ENCODE measurements at regions not wholly inside any gene's neighbourhood (a gene's known extent, or its start where the extent isn't known, plus 50 kb on each side); places are given as distances from the start of the nearest gene placed in this dataset.

DNA sequence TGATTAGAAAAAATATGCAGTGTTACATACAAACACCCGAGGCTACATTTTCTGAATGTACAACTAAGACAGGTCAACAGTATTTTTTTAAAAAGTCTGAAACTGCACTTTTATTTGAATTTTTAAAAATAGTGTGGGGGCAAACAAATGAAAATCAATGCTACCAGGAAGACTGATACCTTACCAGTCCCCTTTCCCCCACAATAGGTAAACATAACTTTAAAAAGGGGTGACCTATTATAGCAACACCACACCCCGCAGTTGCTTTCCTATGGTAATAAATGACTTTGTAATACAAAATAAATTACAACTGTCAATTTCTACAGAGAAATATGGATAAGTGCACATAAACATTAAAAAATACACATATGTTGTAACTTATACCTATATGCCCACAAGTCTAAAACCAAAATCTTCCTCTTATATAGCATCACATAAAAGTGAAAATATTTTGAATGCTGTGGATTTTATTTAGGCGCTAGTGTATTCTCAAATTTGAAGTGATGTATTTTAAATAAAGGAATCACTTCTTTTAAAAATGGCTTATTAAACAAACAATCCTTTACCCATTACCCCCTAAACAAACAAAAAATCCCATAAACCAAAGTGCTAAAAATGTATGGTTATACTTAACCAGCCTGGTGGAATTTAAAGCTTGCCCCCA lies 63.1 kb downstream of the KCNRG start:
- Histone ChIP-seq H3K36me3 (ENCODE audit: control insufficient read depth in 2 of 3, insufficient read depth in 3 of 3, low read length in 3 of 3) (peaks cover 0 to 5% (median 0%) of the 10 kb centered on the region in 3 experiments), H3K4me3 (ENCODE audit: low read length) (peak overlapping the region; percentile 4), H3K27ac (ENCODE audit: low read depth, low read length) (no peak overlapping the region), H3K4me1 (ENCODE audit: control insufficient read depth in 2 of 2, insufficient read depth in 2 of 2, low read length in 2 of 2) (peaks cover 5 to 6% of the 10 kb centered on the region in 2 donors), H3K9me3 (ENCODE audit: control insufficient read depth in 2 of 3, low read length in 3 of 3) (no peaks in the 10 kb centered on the region), H3K27me3 (ENCODE audit: control insufficient read depth in 2 of 2, insufficient read depth in 2 of 2, low read length in 2 of 2) (peaks cover 0 to 12% of the 10 kb centered on the region in 2 donors)
- intact Hi-C loops (cut with micrococcal nuclease): no loop called here
- H3K36me3 Mint-ChIP-seq: peaks cover 0 to 18% (median 0%) of the 10 kb centered on the region in 5 donors
- ATAC-seq (no peak), DNase-seq (no peak)
- peaks cover 0 to 20% (median 0%) of the 10 kb centered on the region in 11 donors for H3K9me3 Mint-ChIP-seq
- ChIA-PET POLR2A (interaction anchor here (7.9 to 17.0 kb wide), 2 partner anchors 48 to 81 kb away, joined by 85 to 363 read pairs; partner anchors contain the start of gene TRIM13), CTCF (interaction anchor here (0.6 to 4.7 kb wide), 4 partner anchors 26 to 833 kb away, joined by 3 to 22 read pairs (median 4); partner anchors contain the start of gene TRIM13)
- H3K4me1 Mint-ChIP-seq: peaks cover 9 to 52% (median 36%) of the 10 kb centered on the region in 7 donors
- H3K4me3 Mint-ChIP-seq: peak overlapping the region in 4 of 10 donors; percentile 36 to 92 (median 66)
- H3K27me3 Mint-ChIP-seq: peaks cover 4 to 21% (median 7%) of the 10 kb centered on the region in 5 donors
- peak overlapping the region in 2 of 9 donors; percentile 9 to 30 for H3K27ac Mint-ChIP-seq

DNA sequence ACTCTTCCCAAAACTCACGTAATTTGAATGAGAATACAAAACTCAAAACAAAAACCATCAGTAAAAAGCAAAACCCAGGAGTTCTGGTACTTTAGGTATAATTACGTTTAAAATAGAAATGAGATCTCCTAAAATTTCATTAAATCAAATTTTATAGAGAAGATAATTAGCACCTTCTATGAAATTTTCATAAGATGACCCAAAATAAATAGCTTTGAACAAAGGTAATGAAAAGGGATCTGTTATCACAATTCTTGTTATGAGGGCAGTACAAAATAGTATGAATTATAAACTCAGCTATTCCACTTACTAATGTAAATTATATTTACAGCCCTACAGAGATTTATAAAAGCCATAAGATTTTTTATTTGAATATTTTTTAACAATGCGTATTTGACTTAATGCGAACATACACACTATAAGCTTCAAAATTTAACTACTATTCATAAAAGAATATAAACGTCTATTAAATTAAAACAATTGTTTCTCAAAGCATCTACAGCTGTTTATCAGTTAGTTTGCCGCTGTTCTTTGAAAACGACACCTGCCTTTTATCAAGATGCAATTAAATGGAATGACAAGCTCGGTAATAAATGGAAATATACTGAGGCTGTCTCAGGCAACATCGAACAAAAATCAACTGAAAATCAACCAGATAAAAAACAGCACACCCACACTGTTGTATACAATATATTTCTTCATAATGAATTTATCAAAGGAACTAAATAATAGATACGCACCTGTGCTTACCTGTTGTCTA lies 63.8 kb downstream of the KCNRG start:
- no peak for ATAC-seq
- POLR2A ChIA-PET: interaction anchor here (1.3 to 17.0 kb wide), 3 partner anchors 47 to 143 kb away, joined by 3 to 363 read pairs (median 85); partner anchors contain the start of genes SPRYD7 and TRIM13
- peaks cover 0 to 20% (median 0%) of the 10 kb centered on the region in 5 donors for H3K36me3 Mint-ChIP-seq
- peak overlapping the region in 7 of 10 donors; percentile 32 to 100 (median 93) for H3K4me3 Mint-ChIP-seq
- peaks cover 7 to 11% of the 10 kb centered on the region in 2 donors for H3K4me1 ChIP-seq (ENCODE audit: control insufficient read depth in 2 of 2, insufficient read depth in 2 of 2, low read length in 2 of 2)
- H3K27ac Mint-ChIP-seq: peak overlapping the region in 2 of 9 donors; percentile 30 to 36
- DNase-seq: no peak
- peaks cover 13 to 58% (median 41%) of the 10 kb centered on the region in 7 donors for H3K4me1 Mint-ChIP-seq
- peaks cover 0 to 12% of the 10 kb centered on the region in 2 donors for H3K27me3 ChIP-seq (ENCODE audit: control insufficient read depth in 2 of 2, insufficient read depth in 2 of 2, low read length in 2 of 2)
- peaks cover 0 to 5% (median 0%) of the 10 kb centered on the region in 3 experiments for H3K36me3 ChIP-seq (ENCODE audit: control insufficient read depth in 2 of 3, insufficient read depth in 3 of 3, low read length in 3 of 3)
- H3K9me3 ChIP-seq (ENCODE audit: control insufficient read depth in 2 of 3, low read length in 3 of 3): no peaks in the 10 kb centered on the region
- CTCF ChIA-PET: interaction anchor here (0.6 to 4.7 kb wide), 3 partner anchors 25 to 833 kb away, joined by 3 to 22 read pairs (median 4); partner anchors contain the start of gene TRIM13
- H3K4me3 ChIP-seq (ENCODE audit: low read length): peak overlapping the region; percentile 63
- intact Hi-C loops (cut with micrococcal nuclease): no loop called here
- peaks cover 0 to 20% (median 0%) of the 10 kb centered on the region in 11 donors for H3K9me3 Mint-ChIP-seq
- peaks cover 4 to 21% (median 7%) of the 10 kb centered on the region in 5 donors for H3K27me3 Mint-ChIP-seq
- H3K27ac ChIP-seq (ENCODE audit: low read depth, low read length): no peak overlapping the region

GRCh38 chr13:50079655-50080202 lies 64.5 kb downstream of the KCNRG start:
- POLR2A ChIA-PET: interaction anchor here (0.7 to 17.0 kb wide), 4 partner anchors 46 to 155 kb away, joined by 3 to 363 read pairs (median 44); partner anchors contain the start of genes SPRYD7 and TRIM13
- intact Hi-C loops (cut with micrococcal nuclease): loop anchor here (1.0 to 10.0 kb wide), 8 partner anchors 7 to 1723 kb away; partner anchors contain the start of genes CAB39L (in 2 of the 2), SETDB2 (in 2 of the 2), WDFY2 (in 2 of the 2) and DHRS12 (in 1 of the 2)
- H3K27me3 Mint-ChIP-seq: peaks cover 4 to 21% (median 7%) of the 10 kb centered on the region in 5 donors

DNA sequence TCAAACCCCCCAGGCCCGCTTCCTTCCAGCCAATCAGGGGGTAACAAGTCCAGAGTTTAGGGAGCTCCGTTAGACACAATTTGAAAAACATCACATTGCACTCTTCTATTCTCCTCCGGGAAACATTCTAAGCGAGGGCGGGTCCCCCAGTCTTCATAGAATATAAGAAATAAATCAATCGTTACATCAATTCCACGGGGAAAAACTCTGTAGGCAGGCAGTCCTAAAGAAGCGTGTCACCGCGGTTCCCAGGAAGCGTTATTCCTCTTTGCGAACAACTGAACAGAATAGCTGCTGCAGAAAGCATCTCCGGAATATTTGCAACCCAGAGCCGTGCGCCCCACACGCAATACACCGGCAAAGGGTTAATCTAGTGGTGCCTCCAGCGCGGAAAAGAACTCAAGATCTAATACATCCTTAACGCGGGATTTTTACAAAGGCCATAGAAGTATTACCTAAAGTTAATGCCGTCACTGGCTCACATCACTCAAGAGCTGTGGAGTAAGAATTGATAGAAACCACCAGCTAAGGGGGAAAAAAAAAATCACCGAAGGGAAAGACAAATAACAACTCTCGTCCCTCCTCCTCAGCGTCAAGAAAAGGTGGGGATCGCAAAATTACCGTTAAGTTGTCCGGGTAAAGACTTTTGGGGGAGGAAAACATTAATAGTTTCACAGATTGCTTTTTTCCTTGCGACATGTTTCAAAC lies 65.1 kb downstream of the KCNRG start:
- CTCF ChIA-PET: interaction anchor here (0.6 to 8.3 kb wide), 6 partner anchors 45 to 832 kb away, joined by 3 to 71 read pairs (median 6); partner anchors contain the start of gene TRIM13
- H3K27me3 Mint-ChIP-seq: peaks cover 4 to 21% (median 7%) of the 10 kb centered on the region in 5 donors
- intact Hi-C loops (cut with micrococcal nuclease): loop anchor here (1.0 to 10.0 kb wide), 8 partner anchors 8 to 1722 kb away; partner anchors contain the start of genes CAB39L (in 2 of the 2), SETDB2 (in 2 of the 2), WDFY2 (in 2 of the 2) and DHRS12 (in 1 of the 2)
- Histone ChIP-seq H3K27me3 (ENCODE audit: control insufficient read depth in 2 of 2, insufficient read depth in 2 of 2, low read length in 2 of 2) (peaks cover 0 to 12% of the 10 kb centered on the region in 2 donors), H3K27ac (ENCODE audit: low read depth, low read length) (peak overlapping the region; percentile 86), H3K4me1 (ENCODE audit: control insufficient read depth in 2 of 2, insufficient read depth in 2 of 2, low read length in 2 of 2) (peaks cover 17% of the 10 kb centered on the region in 2 donors), H3K4me3 (ENCODE audit: low read length) (peak overlapping the region; percentile 63), H3K36me3 (ENCODE audit: control insufficient read depth in 2 of 3, insufficient read depth in 3 of 3, low read length in 3 of 3) (peaks cover 0 to 5% (median 0%) of the 10 kb centered on the region in 3 experiments), H3K9me3 (ENCODE audit: control insufficient read depth in 2 of 3, low read length in 3 of 3) (no peaks in the 10 kb centered on the region)
- POLR2A ChIA-PET: interaction anchor here (0.5 to 17.0 kb wide), 13 partner anchors 22 to 832 kb away, joined by 3 to 363 read pairs (median 3); partner anchors contain the start of genes SPRYD7 and TRIM13
- peak overlapping the region; percentile 91 to 100 (median 96) for H3K4me3 Mint-ChIP-seq
- peaks cover 0 to 20% (median 0%) of the 10 kb centered on the region in 11 donors for H3K9me3 Mint-ChIP-seq
- DNase-seq (peak in 8 of 9 donors; percentile 19 to 62 (median 51)), ATAC-seq (peak; percentile 16)
- H3K36me3 Mint-ChIP-seq: peaks cover 0 to 20% (median 0%) of the 10 kb centered on the region in 5 donors
- peaks cover 13 to 70% (median 50%) of the 10 kb centered on the region in 7 donors for H3K4me1 Mint-ChIP-seq
- peak overlapping the region; percentile 70 to 99 (median 90) for H3K27ac Mint-ChIP-seq

More at GRCh38 chr13:50079655-50080202, 64.5 kb downstream of the KCNRG start:
- H3K4me3 ChIP-seq (ENCODE audit: low read length): peak overlapping the region; percentile 63
- H3K27me3 ChIP-seq (ENCODE audit: control insufficient read depth in 2 of 2, insufficient read depth in 2 of 2, low read length in 2 of 2): peaks cover 0 to 12% of the 10 kb centered on the region in 2 donors
- Mint-ChIP-seq H3K9me3 (peaks cover 0 to 20% (median 0%) of the 10 kb centered on the region in 11 donors), H3K36me3 (peaks cover 0 to 20% (median 0%) of the 10 kb centered on the region in 5 donors), H3K4me1 (peaks cover 13 to 64% (median 44%) of the 10 kb centered on the region in 7 donors), H3K27ac (peak overlapping the region; percentile 70 to 99 (median 90)), H3K4me3 (peak overlapping the region; percentile 91 to 100 (median 96))
- no peaks in the 10 kb centered on the region for H3K9me3 ChIP-seq (ENCODE audit: control insufficient read depth in 2 of 3, low read length in 3 of 3)
- DNase-seq: no peak
- H3K4me1 ChIP-seq (ENCODE audit: control insufficient read depth in 2 of 2, insufficient read depth in 2 of 2, low read length in 2 of 2): peaks cover 11 to 12% of the 10 kb centered on the region in 2 donors
- no peak for ATAC-seq
- peaks cover 0 to 5% (median 0%) of the 10 kb centered on the region in 3 experiments for H3K36me3 ChIP-seq (ENCODE audit: control insufficient read depth in 2 of 3, insufficient read depth in 3 of 3, low read length in 3 of 3)
- peak overlapping the region; percentile 86 for H3K27ac ChIP-seq (ENCODE audit: low read depth, low read length)
- CTCF ChIA-PET: interaction anchor here (0.6 to 8.3 kb wide), 5 partner anchors 46 to 832 kb away, joined by 3 to 71 read pairs (median 7); partner anchors contain the start of gene TRIM13

All from naive thymus-derived CD4-positive, alpha-beta T cell (primary cell).